K562 (cell line): ENCODE measurements at regions not wholly inside any gene's neighbourhood (a gene's known extent, or its start where the extent isn't known, plus 50 kb on each side); places are given as distances from the start of the nearest gene placed in this dataset.

ENCODE experiments used
- DPF2 ChIP-seq: fragments of 450-650 bp; IDR thresholded peaks from 2 replicates; pipeline ENCODE4 v1.6.1; 2016
- FOXP1 ChIP-seq: sonication (generic); formaldehyde crosslinking; IDR thresholded peaks from 2 replicates; pipeline ENCODE4 v1.8.0; 2022; ENCODE audit warnings: mild to moderate bottlenecking, missing genetic modification reagents
- NFYB ChIP-seq: IDR thresholded peaks from 2 replicates; pipeline ENCODE4 v1.6.1; 2011; ENCODE audit warnings: mild to moderate bottlenecking, moderate library complexity; ENCODE audit not compliant: insufficient read length; ENCODE audit errors: extremely low read depth
- NR1H2 ChIP-seq: sonication (generic); formaldehyde crosslinking; IDR thresholded peaks from 2 replicates; pipeline ENCODE4 v1.4.0; 2020; ENCODE audit warnings: mild to moderate bottlenecking, missing genetic modification reagents
- POLR2A ChIP-seq: fragments of 450-650 bp; conservative IDR thresholded peaks from 2 replicates; pipeline ENCODE4 v1.6.1; 2016
- POLR2AphosphoS5 ChIP-seq: IDR thresholded peaks from 2 replicates; pipeline ENCODE4 v1.6.1; 2011; ENCODE audit warnings: mild to moderate bottlenecking, low read depth, low read length, moderate library complexity; ENCODE audit not compliant: control insufficient read depth, insufficient read depth
- ZNF561 ChIP-seq: fragments of 450-650 bp; formaldehyde crosslinking; conservative IDR thresholded peaks from 2 replicates; pipeline ENCODE4 v1.4.0; 2020; ENCODE audit warnings: mild to moderate bottlenecking, moderate library complexity
- ZNF589 ChIP-seq: fragments of 200-800 bp; sonication (Bioruptor generic); IDR thresholded peaks from 2 replicates; pipeline ENCODE4 v1.6.1; 2016; ENCODE audit warnings: low read depth, missing genetic modification characterization, missing compliant biosample characterization
- TF ChIP-seq, protein P1 (sequence below), 2 experiments: fragments of 450-650 bp; formaldehyde crosslinking in 1 of 2; IDR thresholded peaks; 2 replicates each; pipeline versions ENCODE4 v1.4.0 to v1.6.1; 2014 to 2020; ENCODE audit warnings: mild to moderate bottlenecking in 2 of 2, borderline replicate concordance in 1 of 2, low read depth in 1 of 2
- TF ChIP-seq, protein P2 (sequence below): fragments of 250-450 bp; sonication (Bioruptor Pico); IDR thresholded peaks from 2 replicates; pipeline ENCODE4 v1.9.0; 2021; ENCODE audit warnings: mild to moderate bottlenecking

DNA sequence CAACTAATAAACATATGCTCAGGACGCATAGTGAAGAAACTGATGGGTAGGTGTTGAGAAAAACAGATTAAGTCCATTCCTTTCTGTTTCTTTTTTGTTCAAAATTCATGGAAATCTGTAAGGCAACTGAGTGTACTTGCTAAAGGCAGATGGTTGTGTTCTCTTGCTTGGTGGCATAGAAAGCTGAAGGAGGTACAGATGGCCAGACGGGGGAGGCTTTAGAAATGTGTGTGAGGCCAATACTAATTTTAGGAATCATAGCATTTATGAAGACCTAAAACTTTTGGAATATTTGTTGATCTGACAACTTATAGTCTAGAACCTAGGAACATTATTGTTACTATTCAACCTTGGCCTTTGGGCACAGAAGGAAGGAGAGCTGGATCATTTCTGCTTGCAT, 56.8 kb upstream of the EMCN start:
- TF ChIP-seq FOXP1 (CRISPR knock-in tag) = no peak
- TF ChIP-seq ZNF589 (CRISPR knock-in tag) = no peak
- no peak for TF ChIP-seq POLR2A
- TF ChIP-seq DPF2 = no peak
- TF ChIP-seq, protein P1, sequence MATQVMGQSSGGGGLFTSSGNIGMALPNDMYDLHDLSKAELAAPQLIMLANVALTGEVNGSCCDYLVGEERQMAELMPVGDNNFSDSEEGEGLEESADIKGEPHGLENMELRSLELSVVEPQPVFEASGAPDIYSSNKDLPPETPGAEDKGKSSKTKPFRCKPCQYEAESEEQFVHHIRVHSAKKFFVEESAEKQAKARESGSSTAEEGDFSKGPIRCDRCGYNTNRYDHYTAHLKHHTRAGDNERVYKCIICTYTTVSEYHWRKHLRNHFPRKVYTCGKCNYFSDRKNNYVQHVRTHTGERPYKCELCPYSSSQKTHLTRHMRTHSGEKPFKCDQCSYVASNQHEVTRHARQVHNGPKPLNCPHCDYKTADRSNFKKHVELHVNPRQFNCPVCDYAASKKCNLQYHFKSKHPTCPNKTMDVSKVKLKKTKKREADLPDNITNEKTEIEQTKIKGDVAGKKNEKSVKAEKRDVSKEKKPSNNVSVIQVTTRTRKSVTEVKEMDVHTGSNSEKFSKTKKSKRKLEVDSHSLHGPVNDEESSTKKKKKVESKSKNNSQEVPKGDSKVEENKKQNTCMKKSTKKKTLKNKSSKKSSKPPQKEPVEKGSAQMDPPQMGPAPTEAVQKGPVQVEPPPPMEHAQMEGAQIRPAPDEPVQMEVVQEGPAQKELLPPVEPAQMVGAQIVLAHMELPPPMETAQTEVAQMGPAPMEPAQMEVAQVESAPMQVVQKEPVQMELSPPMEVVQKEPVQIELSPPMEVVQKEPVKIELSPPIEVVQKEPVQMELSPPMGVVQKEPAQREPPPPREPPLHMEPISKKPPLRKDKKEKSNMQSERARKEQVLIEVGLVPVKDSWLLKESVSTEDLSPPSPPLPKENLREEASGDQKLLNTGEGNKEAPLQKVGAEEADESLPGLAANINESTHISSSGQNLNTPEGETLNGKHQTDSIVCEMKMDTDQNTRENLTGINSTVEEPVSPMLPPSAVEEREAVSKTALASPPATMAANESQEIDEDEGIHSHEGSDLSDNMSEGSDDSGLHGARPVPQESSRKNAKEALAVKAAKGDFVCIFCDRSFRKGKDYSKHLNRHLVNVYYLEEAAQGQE (IDR thresholded peaks at IDR 0.05; ENCODE audit: borderline replicate concordance) = no peak
- TF ChIP-seq, protein P1 (CRISPR knock-in tag; IDR thresholded peaks at IDR 0.05; ENCODE audit: low read depth) = no peak
- TF ChIP-seq NFYB = no peak
- TF ChIP-seq ZNF561 (CRISPR knock-in tag) = no peak
- TF ChIP-seq NR1H2 (CRISPR knock-in tag) = no peak
- TF ChIP-seq, protein P2, sequence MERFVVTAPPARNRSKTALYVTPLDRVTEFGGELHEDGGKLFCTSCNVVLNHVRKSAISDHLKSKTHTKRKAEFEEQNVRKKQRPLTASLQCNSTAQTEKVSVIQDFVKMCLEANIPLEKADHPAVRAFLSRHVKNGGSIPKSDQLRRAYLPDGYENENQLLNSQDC (CRISPR knock-in tag) = no peak
- TF ChIP-seq POLR2AphosphoS5 = no peak
